Inflammatory macrophage treated with lipopolysaccharide for 4 hours (primary cell): ENCODE measurements at regions not wholly inside any gene's neighbourhood (a gene's known extent, or its start where the extent isn't known, plus 50 kb on each side); places are given as distances from the start of the nearest gene placed in this dataset.

Source experiments
- DNase-seq: peaks from one replicate; pipeline ENCODE4 v3.0.0-alpha.2; 2020

DNA sequence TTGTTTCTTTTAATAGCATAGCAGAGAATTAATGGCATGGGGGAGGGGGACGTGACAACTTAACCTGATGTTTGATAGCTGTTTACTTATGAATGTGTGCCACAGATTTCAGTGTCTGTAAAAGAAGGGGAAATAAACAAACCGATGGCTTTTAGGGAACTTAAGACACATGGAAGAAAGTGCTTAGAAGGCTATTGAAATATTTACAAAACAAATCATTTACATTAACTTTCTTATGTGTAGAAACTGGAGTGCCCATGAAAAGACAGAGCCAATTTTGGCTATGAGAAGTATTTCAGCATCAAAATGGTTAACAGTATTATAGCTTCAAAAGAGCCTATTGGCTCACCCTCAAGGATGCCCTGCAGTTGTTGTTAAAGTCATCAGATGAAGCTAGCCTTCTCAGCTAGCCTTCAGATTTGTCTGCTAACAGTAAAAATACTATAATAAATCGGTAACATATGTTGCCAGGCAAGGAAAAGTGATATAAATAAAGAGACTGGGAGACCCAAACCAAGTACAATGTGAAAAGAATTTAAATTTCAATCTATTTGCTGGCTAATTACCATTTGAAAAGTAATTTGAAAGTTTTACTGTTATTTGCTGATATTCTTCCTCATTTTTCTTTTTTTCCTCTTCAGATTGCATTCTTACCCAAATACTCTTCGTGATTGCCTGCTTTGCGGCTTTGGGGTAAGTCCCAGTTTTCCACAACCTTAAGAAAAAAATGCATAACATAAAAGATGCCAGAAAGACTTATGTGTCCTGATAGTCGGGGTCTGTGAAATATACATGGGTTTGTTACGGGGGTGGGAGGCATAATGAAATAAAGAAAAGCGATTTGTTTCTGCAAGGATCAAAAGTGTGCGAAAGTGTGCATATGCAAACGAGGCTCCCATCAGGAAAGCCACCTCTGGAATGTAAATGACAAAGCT is 256.4 kb downstream of the MEIS1 start:
- DNase-seq: no peak

DNA sequence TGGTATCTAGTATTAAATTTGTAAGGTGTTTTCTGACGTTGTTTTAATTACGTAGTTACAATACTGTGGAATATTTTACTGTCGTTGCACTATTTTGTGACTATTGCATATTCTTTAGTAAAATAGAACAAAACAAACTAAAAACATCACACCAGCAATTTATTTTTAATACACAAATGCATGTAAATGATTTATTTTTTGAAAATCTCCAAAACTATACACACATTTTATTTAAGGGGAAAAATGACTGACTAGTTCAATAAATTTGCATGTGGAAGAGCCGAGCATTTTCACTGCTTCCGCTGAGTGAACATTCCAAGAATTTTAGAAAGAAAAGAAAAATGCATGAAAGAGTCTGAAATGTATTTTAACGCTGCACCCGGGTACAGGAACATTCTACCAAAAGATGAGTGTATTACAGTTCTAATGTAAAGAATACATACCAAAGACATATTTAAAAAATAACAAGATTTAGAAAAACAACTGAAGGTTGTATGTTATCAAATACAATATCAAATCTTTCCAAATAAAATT is 257.7 kb downstream of the MEIS1 start:
- no peak for DNase-seq

DNA sequence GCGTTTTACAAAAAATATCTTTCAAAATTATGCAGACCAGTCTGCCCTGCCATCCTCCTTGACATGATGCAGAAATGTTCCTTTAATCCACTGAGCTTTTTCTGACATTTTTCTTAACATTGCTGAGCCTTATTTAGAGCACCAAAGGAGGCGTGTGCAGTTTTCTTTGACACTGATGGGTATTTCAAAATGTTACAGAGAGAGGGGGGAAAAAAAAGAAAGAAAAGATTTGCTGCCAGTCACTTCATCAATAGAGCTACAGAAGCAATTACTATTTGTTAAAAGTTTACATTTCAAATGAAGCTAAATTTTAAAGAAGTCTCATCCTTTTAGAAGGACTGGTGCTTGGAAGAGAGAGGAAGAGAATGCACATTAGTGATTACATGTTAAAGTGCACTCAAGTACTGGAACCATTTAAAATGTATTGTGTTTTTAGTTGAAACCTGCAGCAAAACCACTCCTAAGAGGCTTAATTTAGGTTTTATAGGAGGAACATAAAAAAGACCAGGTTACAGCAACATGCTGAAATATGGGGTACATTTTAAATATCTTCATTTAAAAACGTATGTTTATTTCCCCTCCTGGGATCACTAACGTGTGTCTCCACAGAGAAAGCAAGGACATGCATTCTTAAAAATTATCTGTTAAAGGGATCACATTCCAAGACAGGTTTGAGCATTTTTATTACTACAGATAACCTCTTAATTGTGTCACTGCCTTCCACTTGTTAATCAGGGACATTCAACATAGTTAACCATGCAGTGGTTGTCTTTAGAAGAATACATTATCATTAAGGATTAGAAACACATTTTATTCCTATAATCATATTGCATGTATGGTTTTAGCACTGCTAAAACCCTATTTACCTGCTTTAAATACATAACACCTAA is 258.4 kb downstream of the MEIS1 start:
- DNase-seq: no peak

DNA sequence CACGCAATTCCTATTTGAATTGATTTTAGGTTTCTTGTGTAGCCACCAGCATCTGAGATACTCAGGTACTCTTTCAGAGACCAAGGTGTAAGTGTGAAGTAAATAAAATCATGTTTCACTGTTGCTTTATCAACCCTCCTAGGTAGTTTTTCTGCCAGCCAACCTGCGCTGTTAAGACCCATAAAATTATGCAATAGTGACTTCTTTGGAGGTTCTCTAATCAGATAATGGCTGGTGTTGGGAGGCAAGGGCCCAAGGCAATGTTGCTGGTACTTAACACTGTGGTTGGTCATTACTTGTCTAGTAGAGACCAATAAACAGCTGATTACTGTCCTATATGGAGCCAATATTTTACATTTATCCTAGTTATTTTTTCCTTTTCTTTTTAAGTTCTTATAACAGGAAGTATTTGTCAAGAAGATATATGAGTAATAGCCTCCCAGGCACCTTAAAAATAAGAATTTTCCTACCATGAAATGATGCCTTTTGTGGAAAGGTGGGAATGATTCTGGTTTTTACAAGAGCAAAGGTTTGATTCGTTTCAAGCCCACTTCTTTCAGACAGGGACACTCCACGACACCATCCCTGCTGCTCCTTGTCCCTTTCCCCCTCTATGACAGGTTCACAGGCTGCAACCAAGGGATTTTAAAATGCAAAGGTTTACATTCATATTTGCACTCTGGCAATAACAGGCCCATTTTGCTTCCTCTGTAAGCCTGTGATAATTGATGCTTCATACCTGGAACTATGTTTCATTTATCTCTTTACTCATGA is 259.3 kb downstream of the MEIS1 start:
- DNase-seq: no peak

DNA sequence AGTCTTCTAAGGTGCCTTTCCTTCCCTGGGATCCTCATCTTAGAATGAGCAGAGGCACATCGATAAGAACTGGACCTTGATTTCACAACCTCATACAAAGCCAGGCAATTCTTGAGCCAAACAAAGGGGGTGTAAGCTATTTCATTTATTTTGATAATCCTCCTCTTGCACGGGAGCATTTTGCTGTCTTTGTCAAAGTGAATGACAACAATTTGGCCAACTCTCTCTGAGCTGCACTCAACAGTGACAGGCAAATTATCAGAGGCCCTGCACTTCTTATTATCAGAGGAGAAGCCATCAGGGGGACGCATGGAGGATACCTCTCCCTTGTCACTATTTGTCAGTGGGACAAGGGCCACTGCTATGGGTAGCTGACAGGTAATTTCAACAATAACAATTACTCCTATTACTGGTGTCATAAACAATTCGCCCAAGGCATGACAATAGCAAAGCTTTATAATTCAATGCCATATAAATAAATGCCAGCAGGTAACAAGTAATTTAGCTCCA is 260.4 kb downstream of the MEIS1 start:
- no peak for DNase-seq

DNA sequence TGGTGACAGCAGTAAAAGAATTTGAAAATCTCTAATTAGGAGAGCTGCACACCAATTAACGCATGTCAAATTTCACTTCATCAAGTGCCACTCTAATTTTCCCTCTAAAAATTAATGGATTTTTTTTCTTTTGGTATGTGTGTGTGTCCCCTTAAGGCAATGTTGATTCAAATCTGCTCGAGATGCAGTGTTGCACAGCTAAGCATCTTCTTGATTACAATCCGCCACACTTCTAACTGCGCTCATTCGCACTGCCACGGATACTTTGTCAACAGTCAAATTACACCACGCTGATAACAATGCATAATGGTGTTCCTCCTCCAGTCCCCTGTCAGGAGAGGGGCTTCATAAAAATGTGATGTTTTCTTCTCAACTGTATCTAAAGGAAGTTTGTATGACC is 261.4 kb downstream of the MEIS1 start:
- no peak for DNase-seq

DNA sequence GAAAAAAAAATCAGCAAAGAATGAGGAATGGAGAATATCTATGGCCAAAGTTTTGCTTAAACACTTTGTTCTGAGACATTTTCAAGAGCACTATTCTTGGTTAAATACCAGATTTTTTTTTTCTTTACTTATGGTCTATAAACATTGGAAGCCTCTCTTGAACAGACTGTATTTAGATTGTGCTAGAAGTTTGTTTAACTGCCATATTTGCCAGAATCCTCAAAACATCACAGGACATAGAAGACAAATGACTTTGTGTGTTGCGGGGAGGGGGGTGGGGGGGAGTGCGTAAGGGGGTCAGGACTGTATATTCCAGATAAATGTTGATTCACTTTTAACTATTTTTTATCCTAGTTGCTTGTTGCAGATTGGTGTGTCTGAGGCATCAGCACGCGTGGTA is 262.0 kb downstream of the MEIS1 start:
- DNase-seq: no peak

DNA sequence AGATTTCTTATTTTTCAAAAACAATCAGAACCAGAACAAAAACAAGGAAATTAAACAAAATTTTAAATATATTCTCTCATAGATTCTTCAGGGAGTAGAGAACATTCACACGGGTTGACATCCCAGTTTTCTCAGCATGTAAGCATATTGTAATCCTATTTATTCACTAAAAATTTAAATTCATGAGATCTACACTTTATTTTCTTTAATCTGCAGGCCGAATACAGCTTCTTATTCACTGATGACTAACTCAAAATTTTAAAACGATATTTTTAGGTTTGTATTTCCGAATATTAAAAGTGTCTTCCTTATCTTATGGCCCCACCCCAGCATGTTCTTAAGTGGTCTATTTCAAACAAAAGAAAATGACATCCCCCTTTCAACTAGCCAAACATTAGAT is 262.4 kb downstream of the MEIS1 start:
- DNase-seq: no peak

DNA sequence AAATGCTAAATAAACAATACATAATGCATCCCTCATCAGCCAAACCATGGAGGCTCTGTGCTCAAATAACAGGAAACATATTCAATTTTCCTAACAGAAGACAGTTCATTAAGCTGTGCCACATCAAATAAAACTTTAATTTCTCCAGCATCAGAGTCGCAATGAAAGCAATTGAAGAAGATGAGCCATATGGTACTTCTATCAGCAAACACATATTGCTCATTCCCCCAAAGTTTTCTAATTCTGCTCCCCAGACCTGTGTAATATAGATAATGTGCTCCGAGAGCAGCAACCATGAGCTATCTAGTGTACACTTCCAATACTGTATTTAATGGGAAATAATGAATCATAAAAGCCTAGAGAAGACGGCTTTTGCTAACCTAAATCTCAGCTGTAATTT is 263.2 kb downstream of the MEIS1 start:
- DNase-seq: no peak

DNA sequence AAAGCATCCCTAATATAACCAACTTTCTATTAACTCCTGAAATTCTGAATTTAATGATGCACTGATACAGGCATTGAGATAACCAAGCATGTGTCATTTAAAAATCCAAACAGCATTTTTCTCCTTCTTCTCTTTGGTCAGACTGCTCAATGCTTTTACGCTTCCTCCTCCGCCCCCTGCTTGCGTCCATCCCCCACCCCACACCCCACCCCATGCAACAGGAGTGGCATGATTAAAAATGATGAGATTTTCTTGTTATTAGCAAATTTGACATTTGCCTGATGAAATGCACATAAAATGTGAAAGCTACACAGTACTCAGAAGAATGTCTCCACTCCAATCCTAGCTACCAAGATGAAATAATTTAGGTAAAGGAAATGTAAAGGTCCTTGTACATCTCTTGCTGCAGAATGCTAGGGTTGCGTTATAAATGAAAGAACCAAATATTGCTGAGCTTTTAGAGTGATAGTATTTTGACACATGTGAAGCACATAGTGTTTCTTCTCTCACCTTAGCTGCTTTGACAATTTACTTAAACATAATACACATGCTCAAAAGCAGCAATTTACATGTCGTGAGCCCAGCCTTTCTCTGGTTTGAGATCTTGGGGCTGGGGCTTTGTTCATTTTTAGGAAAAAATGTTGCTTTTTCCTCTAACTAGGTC is 263.8 kb downstream of the MEIS1 start:
- DNase-seq: no peak

DNA sequence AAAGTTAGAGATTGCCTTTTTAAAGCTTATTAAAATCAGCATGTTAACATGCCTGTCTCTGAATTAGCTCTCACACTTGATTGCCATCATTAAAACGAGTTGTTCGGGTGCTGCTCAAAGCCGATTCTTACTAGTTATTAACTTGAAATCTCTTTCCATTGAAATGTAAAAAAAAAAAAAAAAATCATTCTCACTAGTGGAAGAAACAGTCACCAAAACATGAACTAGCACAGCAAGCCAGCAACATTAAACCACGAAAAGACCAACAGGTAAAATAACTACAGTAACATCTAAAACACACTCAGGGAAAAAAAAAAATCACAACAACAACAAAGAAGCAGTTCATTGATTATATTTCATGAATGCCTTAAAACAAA is 264.5 kb downstream of the MEIS1 start:
- no peak for DNase-seq

DNA sequence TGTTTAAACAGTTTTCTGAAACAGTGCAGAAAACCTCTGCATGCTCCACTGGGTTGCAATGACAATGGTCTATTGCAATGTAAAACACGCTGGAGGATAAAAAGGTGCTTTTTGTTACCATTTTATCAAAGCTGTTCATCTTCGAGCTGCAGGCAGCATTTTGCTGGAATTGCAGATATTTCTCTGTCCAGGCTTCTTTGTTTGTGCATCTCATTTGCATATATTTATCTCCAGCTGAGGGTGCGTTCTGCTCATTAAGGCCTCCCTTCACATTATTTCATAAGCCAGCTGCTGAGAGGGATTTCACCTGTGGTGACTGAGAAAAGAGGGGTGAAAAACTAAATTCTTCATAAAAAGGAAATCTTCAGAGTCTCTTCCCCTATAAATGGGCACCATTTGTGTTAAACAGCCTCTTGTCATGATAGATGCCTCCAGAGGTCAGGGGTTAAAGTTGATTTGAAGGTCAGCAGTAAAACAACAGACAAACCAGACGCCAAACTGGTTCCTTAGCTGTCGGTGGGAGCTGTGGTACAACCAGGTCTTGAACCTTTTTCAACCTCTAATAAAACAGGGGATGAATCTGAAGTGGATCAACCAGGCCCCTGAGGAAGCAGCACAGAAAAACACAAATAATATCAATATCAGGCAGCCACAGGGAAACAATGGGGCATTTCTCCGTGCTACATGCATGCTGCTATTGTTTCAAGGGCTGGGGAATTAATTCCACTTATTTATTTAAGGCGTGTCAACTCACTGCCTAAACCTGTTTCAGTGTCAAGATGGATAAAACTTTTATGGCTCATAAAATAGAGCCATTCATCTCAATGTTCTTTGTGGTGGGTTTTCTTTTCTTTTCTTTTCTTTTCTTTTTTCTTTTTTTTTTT is 265.1 kb downstream of the MEIS1 start:
- DNase-seq: no peak

DNA sequence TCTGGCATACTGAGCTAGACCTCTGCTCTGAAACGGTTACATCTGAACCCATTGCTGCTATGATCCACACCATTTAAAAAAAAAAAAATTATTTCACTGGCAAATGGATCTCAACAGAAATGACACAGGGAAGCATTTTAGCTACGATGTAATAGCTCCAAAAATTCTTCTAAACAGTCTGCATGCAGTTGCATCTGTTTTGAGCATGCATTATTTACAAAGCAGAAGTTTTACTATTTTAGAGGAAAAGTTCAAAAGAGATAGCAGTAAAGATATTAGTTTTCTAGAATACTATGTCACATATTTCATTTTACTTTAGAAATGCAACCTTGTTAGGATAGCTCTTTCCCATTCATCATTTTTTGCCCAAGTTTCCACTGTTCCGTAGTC is 265.7 kb downstream of the MEIS1 start:
- DNase-seq: no peak

DNA sequence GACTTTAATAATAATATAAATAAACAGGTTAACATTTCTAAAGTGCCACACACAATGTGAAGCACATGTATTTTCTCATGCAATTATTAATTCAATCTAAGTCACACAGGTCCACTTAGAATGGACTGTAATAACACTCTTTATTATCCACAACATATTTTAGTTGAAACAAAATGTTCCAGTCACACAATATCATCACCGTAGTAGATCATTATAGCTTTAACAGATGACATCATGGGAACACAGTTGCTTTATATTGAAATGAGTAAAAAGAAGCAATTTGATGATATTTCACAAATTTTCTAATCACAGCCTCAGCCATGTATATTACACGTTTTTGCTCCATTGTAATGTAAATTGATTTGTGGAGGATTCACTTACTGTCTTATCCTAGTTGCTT is 266.3 kb downstream of the MEIS1 start:
- no peak for DNase-seq

DNA sequence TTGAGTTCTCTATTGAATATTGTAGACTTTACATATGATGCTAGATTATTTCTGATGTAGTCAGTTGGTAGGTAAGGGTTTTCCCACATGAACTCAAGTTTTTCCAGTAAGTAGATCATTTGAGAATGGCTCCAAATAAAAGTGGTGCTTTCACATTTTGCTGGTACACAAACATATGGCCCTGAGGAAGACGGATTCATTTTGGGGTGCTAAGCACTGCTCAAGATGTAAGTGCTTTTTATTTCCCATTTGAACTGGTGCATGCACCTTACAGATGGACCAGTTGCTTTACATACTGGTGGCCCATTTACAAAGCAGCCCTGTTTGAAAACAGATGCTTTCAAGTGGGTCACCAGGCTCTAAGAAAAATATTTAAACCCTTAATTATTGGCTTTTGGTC is 266.7 kb downstream of the MEIS1 start:
- DNase-seq: no peak

DNA sequence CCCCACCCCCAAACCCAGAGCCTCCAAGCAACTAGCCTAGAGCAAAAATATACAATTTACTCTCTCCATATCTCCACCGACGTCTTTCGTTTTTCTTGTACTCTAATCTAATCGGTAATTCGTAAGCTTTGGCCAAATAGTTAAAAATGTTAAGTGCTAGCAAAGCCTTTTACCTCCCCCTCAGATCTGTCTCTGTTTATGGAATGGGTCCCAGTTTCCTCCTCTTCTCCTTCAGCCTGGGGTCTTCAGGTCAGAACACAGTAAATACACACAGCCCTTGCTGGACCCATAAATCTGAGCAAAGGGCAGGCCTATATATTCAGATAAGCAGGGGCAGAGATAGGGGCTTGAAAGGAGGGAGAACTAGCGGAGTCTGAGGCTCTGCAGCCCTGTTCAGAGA is 267.4 kb downstream of the MEIS1 start:
- DNase-seq: no peak

DNA sequence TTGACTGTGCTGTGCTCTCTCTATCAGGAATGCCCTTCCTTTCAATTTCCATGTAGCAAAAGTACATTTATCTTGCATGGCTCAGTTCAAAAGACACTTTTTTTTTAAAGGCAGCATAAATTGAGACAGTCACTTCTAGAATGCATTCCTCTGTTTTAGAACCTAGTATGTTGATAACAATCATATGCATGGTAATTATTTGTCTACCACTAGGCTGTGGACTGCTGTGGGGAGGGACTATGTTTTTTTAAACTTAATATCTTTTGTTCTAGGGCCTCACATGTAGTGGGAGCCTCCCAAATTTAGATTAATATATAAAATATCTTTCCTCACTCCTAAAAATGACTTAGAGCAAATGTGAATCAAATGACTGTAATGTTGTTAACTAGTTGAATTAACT is 269.9 kb downstream of the MEIS1 start:
- DNase-seq: no peak

DNA sequence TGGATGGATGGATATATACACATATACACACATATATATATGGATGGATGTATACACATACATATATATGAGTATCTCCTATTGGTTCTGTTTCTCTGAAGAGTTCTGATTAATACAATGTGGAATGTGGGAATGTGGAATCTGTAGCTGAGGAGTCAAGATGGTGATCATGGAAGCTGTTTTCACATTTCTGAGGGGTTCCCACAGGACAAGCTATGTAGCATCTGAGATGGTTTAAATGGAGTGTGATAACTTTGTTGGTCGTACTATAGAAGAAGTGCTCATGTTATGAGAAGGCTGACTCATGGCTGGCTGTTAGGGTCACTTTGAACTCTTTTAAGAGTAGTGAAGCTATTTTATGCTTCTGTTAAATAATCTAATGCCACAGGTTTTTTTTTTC is 279.7 kb downstream of the MEIS1 start:
- DNase-seq: no peak

DNA sequence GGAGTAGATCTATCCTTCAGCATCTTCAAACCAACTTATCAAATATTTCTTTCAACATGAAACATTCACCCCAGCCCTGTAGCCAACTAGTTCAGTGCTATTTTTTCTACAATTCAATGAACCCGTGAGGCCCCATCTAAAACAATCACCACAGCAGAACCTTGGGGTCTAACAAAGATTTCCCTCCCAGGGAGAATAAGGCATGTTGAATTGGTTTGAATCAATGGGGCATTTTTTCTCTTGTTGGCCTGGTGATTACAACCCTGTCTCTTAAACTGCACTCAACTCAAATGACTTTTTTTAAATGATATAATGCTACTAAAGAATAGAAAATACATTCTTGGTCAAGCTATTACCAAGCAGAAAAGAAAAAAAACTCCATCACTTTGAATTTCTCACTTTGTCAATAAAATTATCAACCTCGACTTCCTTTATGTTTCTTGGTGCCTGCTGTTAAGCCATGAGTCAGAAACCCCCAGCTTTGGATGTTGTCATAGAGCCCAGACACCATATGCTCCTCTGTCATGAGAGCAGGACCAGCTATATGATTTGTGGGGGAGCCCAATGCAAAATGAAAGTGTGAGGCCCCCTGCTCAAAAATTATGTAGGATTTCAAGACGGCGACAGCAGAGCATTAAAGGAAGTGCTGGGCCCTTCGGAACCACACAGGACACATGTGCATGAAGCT is 282.4 kb downstream of the MEIS1 start:
- no peak for DNase-seq

DNA sequence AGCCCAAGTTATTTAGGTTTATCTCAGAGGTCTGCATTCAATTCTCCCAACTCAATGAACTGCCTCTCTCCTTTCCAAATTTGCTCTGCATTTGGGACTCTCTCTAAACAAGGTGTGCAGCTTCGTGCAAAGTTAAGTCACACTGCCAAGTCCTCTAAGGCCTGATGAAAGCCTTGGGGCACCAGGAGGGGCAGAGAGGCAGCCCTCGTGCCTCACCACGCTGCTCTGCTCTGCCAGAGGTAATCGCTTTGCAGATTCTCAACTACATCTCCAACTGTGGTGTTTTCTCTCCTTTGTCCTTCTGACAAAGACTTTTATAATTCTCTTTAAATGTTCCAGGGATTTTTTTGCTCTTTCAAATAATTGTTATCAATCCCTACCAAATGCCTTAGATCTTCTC is 283.0 kb downstream of the MEIS1 start:
- no peak for DNase-seq

DNA sequence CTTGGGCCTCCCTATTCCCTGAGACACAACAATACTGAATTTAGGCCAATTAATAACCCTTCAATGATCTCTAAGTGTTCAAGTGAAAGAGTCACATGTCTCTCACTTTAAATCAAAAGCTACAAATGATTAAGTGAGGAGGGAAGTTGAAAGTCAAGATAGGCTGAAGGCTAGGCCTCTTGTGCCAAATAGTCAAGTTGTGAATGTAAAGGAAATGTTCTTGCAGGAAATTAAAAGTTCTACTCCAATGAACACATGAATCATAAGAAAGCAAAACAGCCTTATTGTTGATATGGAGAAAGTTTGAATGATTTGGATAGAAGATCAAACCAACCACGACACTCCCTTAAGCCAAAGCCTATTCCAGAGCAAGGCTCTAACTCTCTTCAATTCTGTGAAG is 286.9 kb downstream of the MEIS1 start:
- no peak for DNase-seq
